Stimulated activated CD4-positive, alpha-beta T cell treated with anti-CD3 and anti-CD28 coated beads, Interleukin-2, amount 100 ng/mL, for 4 hours (primary cell): ENCODE measurements at regions not wholly inside any gene's neighbourhood (a gene's known extent, or its start where the extent isn't known, plus 50 kb on each side); places are given as distances from the start of the nearest gene placed in this dataset.
"Not testable (repeated sequence)": the region's sequence is repeated elsewhere in the genome, so short reads cannot be mapped to it uniquely, and the experiment has no call there.

ENCODE experiments used
- DNase-seq: peaks from one replicate; pipeline ENCODE4 v3.0.0-alpha.2; 2020; ENCODE audit warnings: low read depth

GRCh38 chr7:55743454-55743717 lies 119.2 kb downstream of the SEPTIN14 start:
- not testable (repeated sequence) for DNase-seq

DNA sequence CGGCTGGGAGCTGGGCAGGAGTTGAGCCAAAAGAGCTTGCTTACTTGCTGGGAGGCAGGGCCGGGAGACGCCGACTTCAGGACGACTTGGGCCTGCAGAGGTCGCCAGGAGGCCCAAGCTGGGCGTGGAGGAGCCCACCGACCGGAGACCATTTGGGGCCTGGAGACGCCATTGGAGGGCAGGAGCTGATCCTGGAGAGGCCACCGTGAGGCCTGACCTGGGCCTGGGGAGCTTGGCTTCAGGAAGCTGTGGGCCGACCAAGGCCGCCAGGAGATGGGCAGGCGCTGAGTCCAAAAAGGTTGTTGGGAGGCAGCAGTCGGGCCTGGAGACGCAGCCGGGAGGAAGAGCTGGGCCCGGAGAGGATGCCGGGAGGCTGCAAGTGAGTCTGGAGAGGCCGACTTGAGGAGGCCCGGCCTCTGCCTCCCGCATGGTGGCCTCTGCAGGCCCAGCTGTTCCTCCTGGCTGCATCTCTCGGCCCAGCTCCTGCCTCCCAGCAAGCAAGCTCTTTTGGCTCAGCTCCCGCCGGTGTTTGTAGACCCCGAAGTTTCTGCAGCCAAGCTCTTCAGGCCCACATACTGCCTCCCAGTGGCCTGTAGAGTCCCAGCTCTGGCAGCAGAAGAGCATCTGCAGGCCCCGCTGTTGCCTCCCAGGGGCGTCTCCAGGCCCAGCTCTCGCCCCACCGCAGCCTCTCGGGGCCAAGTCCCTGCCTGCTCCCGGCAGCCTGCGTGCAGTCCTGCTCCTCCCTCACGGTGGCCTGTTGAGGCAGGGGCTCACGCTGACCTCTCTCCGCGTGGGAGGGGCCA lies 119.7 kb downstream of the SEPTIN14 start:
- not testable (repeated sequence) for DNase-seq

DNA sequence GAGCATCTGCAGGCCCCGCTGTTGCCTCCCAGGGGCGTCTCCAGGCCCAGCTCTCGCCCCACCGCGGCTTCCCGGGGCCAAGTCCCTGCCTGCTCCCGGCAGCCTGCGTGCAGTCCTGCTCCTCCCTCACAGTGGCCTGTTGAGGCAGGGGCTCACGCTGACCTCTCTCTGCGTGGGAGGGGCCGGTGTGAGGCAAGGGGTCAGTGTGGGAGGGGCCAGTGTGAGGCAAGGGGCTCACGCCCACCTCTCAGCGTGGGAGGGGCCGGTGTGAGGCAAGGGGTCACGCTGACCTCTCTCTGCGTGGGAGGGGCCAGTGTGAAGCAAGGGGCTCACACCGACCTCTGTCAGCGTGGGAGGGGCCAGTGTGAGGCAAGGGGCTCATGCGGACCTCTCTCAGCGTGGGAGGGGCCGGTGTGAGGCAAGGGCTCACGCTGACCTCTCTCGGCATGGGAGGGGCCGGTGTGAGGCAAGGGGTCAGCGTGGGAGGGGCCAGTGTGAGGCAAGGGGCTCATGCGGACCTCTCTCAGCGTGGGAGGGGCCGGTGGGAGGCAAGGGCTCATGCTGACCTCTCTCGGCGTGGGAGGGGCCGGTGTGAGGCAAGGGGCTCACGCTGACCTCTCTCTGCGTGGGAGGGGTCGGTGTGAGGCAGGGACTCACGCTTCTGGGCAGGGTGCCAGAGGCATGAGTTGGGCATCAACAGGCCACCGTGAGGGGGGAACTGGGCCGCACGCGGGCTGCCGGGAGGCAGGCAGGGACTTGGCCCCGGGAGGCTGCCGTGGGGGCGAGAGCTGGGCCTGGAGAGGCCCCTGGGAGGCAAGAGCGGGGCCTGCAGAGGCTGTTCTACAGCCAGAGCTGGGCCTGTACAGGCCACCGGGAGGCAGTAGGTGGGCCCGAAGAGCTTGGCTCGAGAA lies 120.6 kb downstream of the SEPTIN14 start:
- not testable (repeated sequence) for DNase-seq

- DNase-seq = not testable (repeated sequence)
Measured at GRCh38 chr7:55740633-55741250, 121.8 kb downstream of the SEPTIN14 start.

DNA sequence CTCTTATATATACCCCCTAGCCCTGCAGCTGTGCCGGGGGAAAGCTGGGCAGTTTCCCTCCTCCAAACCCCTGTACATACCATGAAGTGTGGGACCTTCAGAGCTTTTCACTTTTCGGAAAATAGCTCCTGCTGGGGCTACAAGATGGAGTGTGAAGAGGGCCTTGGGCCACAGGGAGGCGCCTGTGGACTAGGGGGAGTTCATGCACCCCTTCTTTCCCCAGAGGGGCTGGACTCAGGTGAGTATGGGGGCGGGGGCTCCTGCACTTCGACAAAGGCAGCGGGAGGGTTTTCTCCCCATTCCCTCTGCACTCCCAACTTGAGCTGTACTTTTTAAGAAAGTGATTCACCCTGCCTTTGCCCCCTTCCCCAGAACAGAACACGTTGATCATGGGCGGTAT lies 122.5 kb downstream of the SEPTIN14 start:
- DNase-seq = not testable (repeated sequence)

DNA sequence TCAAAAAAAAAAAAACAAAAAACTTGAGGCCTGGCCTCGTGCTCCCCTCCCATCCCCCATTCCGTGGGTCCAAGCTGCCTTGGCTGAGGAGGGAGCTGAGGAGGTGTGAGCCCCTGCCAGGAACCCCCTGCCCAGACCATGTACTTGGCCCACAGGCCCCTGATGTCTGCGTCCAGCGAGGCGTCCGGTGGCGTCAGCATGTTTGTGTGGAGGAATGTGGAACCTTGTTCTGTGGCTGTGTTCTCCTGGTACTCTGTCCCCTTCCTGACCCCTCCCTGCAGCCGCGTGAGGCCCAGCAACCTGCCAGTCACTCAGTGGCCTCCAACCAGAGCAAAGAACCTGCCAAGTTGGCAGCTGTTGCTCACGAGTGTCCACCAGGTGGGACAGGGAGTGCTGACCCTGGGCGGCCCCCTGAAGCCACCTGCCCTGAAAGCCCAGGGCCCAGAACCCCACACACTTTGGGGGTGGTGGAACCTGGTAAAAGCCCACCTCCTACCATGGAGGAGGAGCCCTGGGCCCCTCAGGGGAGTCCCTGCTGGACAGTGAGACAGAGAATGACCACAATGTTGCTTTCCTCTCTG lies 125.8 kb downstream of the SEPTIN14 start:
- not testable (repeated sequence) for DNase-seq

GRCh38 chr7:55733241-55734140 lies 129.1 kb downstream of the SEPTIN14 start:
- DNase-seq = no peak

DNA sequence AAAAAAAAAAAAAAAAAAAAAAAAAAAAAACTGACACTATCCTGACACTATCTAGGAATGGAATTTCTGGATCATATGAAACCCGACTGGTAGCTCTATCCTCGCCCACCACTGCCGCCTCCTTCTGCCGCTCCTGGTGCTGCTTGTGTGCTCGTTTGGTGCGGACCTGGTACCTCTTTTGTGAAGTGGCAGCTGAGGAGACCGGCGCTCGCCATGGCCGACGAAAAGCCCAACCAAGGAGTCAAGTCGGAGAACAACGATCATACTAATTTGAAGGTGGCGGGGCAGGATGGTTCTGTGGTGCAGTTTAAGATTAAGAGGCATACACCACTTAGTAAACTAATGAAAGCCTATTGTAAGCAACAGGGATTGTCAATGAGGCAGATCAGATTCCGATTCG lies 130.6 kb downstream of the SEPTIN14 start:
- no peak for DNase-seq

DNA sequence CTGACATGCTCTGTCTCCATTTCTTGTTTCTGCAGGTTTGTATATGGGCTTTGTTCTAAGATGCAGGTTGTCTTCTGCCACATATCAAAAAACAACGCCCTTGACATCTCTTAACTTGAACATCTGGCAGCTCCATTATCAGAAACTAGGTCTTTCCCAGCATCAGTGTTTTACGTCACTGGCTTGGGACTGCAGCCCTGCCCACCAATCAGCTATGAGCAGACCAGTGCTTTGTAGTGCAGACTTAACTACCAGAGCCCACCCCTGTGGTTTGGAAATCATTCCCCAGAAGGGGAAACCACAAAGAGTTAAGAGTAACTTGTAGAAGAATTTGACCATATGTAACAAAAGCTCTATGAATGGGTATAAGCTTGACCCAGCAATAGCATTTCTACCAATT lies 132.4 kb downstream of the SEPTIN14 start:
- DNase-seq = no peak

- DNase-seq = no peak
Measured at GRCh38 chr7:55723621-55723941, 139.0 kb downstream of the SEPTIN14 start.

DNA sequence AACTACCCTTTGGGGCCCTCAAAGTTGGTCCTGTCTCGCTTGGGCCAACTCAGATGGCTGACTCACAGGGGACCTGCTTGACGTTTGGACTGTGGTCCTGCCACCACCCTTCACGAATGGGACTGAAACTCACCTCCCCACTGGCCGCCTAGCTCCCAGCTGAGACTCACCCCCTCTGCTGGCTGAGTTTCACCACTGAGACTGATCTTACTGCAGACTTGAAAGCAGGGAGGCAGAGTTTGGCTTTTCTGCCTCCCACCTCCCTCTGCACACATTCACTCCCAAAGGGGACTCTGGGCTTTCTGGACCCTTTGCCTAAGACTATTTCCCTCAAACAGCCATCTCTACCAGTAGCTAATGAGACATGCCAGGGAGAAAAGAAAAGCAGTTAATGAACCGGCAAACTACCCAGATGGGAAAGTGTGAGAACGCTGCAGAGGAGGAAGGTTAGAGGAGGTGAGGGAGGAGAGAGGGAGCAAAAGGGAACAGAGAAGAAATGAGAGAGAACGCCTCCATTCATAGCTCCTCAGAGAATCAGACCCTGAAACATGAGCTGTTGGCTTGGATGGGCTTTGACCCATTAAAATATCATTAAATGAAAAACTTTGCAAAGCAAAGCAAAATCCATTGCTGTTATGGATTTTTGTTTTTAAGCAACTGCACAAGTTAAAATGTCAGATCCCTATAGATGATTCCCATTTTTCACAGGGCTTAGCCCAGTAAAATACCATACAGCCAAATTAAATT lies 139.5 kb downstream of the SEPTIN14 start:
- not testable (repeated sequence) for DNase-seq

DNA sequence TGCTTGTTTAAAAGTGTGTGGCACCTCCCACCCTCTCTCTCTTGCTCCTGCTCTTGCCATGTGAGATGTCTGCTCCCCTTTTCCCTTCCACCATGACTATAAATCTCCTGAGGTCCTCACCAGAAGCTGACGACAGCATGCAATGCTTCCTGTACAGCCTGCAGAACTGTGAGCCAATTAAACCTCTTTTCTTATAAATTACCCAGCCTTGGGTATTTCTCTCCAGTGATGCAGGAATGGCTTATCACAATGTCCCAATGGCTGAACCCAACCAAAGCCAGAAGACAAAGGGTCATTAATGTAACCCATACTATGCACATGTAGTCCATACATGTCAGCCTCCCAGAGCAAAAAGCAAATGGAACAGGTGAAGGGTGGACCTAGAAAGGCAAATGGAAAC lies 141.5 kb downstream of the SEPTIN14 start:
- not testable (repeated sequence) for DNase-seq

- not testable (repeated sequence) for DNase-seq
Measured at GRCh38 chr7:55715247-55715867, 143.1 kb upstream of the VOPP1 start.

- DNase-seq = not testable (repeated sequence)
Measured at GRCh38 chr7:55714370-55714769, 142.1 kb upstream of the VOPP1 start.

DNA sequence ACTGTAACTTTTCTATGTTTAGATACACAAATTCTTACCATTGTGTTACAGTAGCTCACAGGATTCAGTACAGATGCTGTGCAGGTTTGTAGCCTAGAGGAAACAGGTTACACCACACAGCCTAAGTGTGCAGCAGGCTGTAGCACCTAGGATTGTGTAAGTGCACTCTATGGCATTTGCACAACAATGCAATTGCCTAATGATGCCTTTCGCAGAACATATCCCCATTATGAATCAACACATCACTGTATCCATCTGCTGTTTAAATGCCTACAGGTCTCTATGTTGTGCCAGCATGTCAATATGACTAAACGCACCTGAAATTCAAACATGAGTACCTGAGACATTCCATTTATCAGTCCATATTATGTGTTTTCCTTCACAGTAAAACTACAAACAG lies 138.0 kb upstream of the VOPP1 start:
- DNase-seq = not testable (repeated sequence)

DNA sequence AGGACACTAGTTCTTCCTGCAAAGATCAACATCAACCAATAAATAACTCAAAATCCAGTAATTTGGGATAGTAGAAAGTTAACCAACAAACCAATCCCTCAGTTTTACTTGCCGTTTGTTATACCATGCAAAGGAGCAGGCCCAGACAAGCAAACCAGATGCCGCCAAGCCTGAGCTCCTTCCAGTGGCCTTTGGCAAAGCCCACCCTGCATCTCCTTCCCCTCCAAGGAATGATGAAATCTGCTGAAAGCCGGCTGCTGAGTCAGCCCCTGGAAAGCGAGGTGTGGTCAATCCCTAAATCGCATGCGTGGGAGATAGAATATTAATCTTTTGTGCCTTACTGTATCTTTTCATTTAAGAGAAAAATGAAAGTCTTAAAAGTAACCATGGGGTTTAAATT lies 135.7 kb upstream of the VOPP1 start:
- not testable (repeated sequence) for DNase-seq

GRCh38 chr7:55707410-55707809 lies 135.1 kb upstream of the VOPP1 start:
- DNase-seq = not testable (repeated sequence)

DNA sequence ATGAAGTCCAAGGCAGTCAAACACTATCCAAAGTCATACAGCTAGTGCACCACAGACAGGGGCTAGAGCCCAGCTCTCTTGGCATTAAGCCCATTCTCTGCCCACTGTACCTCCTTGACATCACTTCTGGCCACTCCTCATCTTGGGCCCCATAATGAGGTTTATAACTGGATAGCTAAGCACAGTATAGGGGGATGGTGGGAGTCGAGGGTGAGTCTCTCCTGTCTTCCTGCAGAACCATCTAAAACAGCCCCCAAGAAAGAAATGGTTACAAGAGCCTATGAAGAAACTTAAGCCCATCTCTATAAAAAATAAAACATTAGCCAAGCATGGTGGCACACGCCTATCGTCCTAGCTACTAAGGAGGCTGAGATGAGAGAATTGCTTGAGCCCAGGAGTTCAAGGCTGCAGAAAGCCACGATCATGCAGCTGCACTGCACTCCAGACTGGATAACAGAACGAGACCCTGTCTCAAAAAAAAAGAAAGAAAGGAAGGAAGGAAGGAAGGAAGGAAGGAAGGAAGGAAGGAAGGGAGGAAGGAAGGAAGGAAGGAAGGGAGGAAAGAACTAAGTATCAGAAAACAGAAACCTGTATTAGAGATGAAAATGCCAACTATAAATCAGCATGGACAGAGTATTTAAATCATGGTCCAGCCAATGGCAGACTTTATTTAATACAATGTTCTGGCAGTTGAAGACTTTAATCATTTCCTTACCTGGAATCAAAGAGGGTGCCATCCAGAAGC lies 134.3 kb upstream of the VOPP1 start:
- not testable (repeated sequence) for DNase-seq

DNA sequence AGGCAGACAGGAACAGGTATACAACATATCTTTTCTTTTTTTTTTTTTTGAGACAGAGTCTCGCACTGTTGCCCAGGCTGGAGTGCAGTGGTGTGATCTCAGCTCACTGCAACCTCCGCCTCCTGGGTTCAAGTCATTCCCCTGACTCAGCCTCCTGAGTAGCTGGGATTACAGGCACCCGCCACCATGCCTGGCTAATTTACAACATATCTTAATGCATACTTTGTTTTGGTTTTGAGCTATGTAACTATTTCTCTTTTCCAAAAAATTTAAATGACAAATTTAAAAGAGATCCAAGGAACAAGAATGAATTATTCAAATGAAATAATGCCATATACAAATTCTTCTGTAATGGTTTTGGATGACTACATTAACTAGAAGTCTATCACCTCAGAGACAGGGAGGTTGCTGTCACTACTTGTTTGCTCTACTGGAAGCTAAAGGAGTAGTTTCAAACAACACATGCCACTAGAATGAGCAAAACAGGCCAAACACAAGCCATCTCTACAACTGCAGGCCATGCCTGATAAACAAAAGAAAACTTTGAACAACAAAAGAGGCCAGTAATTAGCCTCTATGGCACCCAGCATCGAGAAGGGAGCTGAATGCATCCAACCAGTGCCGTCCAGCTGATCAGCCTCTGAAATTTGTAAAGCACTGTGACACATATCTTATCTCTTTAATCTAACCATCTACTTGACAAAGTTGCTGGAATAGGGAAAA lies 133.6 kb upstream of the VOPP1 start:
- DNase-seq = not testable (repeated sequence)
